Astrocyte of the spinal cord (primary cell): ENCODE measurements at regions not wholly inside any gene's neighbourhood (a gene's known extent, or its start where the extent isn't known, plus 50 kb on each side); places are given as distances from the start of the nearest gene placed in this dataset.

Source experiments
- DNase-seq: peaks from one replicate; pipeline ENCODE4 v3.0.0; 2011; ENCODE audit warnings: low read depth, low spot score
- H3K4me3 ChIP-seq: 2 replicates; pipeline ENCODE4 v1.5.1; 2011; ENCODE audit warnings: low read depth, mild to moderate bottlenecking, low read length, moderate library complexity
- CTCF ChIP-seq: IDR thresholded peaks from 2 replicates; pipeline ENCODE4 v1.5.1; 2012; ENCODE audit warnings: low read depth, mild to moderate bottlenecking, low read length, inconsistent platforms
- in situ Hi-C: cut with HindIII; loops from 2 replicates; pipeline ENCODE4 v1.10.0; 2017; ENCODE audit warnings: low sequenced_read_pairs

- H3K4me3 ChIP-seq, result no peak overlapping the region
- no peak for TF ChIP-seq CTCF
- no peak for DNase-seq
- in situ Hi-C loops, result no loop called here
Observed at GRCh38 chr22:27239520-27239919, 562.0 kb downstream of the MN1 start.

- DNase-seq, result no peak
- H3K4me3 ChIP-seq, result no peak overlapping the region
- no peak for TF ChIP-seq CTCF
- in situ Hi-C loops, result no loop called here
Observed at GRCh38 chr22:27240298-27241075, 561.1 kb downstream of the MN1 start.

GRCh38 chr22:27241430-27242321 lies 559.9 kb downstream of the MN1 start:
- TF ChIP-seq CTCF, result no peak
- no peak overlapping the region for H3K4me3 ChIP-seq
- in situ Hi-C loops, result no loop called here
- DNase-seq, result peak; percentile 51

GRCh38 chr22:27242474-27242873 lies 559.1 kb downstream of the MN1 start:
- no peak for DNase-seq
- no peak overlapping the region for H3K4me3 ChIP-seq
- in situ Hi-C loops, result no loop called here
- TF ChIP-seq CTCF, result no peak

- H3K4me3 ChIP-seq, result no peak overlapping the region
- DNase-seq, result peak; percentile 29
- TF ChIP-seq CTCF, result no peak
- in situ Hi-C loops, result no loop called here
Observed at GRCh38 chr22:27242917-27243589, 558.5 kb downstream of the MN1 start.

GRCh38 chr22:27244328-27244727 lies 557.2 kb downstream of the MN1 start:
- DNase-seq, result no peak
- TF ChIP-seq CTCF, result no peak
- in situ Hi-C loops, result no loop called here

More at GRCh38 chr22:27244328-27244727, 557.2 kb downstream of the MN1 start:
- H3K4me3 ChIP-seq, result no peak overlapping the region
